ENCODE measurements at regions not wholly inside any gene's neighbourhood (a gene's known extent, or its start where the extent isn't known, plus 50 kb on each side); places are given as distances from the start of the nearest gene placed in this dataset.

DNA sequence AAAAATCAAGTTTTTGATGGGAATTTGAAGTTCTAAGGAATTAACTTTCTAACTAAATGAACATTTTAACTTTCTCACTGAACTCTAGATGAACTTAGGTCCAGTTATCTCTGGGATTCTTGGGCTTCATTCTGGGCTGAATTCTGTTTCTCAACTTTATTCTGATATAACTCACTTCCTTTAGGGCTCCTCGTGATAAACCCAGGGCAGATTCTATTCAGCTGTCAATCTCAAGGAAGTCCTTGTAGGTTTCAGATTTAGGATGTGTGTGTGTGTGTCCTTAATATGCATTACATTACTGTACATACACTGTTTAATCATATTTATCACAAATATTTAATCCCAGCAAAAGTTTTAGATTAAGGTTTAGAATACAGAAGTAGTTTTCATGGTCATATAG is 344.3 kb downstream of the GATA3 start:
- TF ChIP-seq, protein P1, sequence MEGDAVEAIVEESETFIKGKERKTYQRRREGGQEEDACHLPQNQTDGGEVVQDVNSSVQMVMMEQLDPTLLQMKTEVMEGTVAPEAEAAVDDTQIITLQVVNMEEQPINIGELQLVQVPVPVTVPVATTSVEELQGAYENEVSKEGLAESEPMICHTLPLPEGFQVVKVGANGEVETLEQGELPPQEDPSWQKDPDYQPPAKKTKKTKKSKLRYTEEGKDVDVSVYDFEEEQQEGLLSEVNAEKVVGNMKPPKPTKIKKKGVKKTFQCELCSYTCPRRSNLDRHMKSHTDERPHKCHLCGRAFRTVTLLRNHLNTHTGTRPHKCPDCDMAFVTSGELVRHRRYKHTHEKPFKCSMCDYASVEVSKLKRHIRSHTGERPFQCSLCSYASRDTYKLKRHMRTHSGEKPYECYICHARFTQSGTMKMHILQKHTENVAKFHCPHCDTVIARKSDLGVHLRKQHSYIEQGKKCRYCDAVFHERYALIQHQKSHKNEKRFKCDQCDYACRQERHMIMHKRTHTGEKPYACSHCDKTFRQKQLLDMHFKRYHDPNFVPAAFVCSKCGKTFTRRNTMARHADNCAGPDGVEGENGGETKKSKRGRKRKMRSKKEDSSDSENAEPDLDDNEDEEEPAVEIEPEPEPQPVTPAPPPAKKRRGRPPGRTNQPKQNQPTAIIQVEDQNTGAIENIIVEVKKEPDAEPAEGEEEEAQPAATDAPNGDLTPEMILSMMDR (conservative IDR thresholded peaks at IDR 0.05; ENCODE audit: low read depth, low read length): no peak
- no peak for TF ChIP-seq FOS (IDR thresholded peaks at IDR 0.05; ENCODE audit: low read depth, low read length)
- no peak for TF ChIP-seq RAD21 (IDR thresholded peaks at IDR 0.05; ENCODE audit: low read length)
- no peak for TF ChIP-seq SMC3 (IDR thresholded peaks at IDR 0.05; ENCODE audit: low read depth, low read length)
- no peak for TF ChIP-seq POLR2A (IDR thresholded peaks at IDR 0.05; ENCODE audit: low read depth, low read length)
- no peak for TF ChIP-seq CEBPB (IDR thresholded peaks at IDR 0.05; ENCODE audit: low read depth, low read length)
- TF ChIP-seq, protein P2, sequence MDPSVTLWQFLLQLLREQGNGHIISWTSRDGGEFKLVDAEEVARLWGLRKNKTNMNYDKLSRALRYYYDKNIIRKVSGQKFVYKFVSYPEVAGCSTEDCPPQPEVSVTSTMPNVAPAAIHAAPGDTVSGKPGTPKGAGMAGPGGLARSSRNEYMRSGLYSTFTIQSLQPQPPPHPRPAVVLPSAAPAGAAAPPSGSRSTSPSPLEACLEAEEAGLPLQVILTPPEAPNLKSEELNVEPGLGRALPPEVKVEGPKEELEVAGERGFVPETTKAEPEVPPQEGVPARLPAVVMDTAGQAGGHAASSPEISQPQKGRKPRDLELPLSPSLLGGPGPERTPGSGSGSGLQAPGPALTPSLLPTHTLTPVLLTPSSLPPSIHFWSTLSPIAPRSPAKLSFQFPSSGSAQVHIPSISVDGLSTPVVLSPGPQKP (IDR thresholded peaks at IDR 0.05; ENCODE audit: borderline replicate concordance, low read depth, low read length): no peak
- TF ChIP-seq, protein P3, sequence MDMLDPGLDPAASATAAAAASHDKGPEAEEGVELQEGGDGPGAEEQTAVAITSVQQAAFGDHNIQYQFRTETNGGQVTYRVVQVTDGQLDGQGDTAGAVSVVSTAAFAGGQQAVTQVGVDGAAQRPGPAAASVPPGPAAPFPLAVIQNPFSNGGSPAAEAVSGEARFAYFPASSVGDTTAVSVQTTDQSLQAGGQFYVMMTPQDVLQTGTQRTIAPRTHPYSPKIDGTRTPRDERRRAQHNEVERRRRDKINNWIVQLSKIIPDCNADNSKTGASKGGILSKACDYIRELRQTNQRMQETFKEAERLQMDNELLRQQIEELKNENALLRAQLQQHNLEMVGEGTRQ (IDR thresholded peaks at IDR 0.05; ENCODE audit: low read depth, low read length): no peak
- TF ChIP-seq BHLHE40 (IDR thresholded peaks at IDR 0.05; ENCODE audit: low read depth, low read length): no peak
- no peak for TF ChIP-seq RFX5 (IDR thresholded peaks at IDR 0.05; ENCODE audit: low read depth, low read length)
- no peak for TF ChIP-seq RCOR1 (IDR thresholded peaks at IDR 0.05; ENCODE audit: insufficient replicate concordance, low read length)
- TF ChIP-seq MAFK (IDR thresholded peaks at IDR 0.05; ENCODE audit: low read depth, low read length): no peak

All from IMR-90 (cell line).